NCI-H2171 treated with DMSO at 0.1 percent for 48 hours (cell line): ENCODE measurements at regions not wholly inside any gene's neighbourhood (a gene's known extent, or its start where the extent isn't known, plus 50 kb on each side); places are given as distances from the start of the nearest gene placed in this dataset.
A peak's percentile ranks its signal among the peaks of the same experiment; 100 is the strongest.
"Not testable (repeated sequence)": the region's sequence is repeated elsewhere in the genome, so short reads cannot be mapped to it uniquely, and the experiment has no call there.

Source experiments
- DNase-seq: peaks from one replicate; lab custom pipeline; 2025; lab: John Stamatoyannopoulos, UW

DNA sequence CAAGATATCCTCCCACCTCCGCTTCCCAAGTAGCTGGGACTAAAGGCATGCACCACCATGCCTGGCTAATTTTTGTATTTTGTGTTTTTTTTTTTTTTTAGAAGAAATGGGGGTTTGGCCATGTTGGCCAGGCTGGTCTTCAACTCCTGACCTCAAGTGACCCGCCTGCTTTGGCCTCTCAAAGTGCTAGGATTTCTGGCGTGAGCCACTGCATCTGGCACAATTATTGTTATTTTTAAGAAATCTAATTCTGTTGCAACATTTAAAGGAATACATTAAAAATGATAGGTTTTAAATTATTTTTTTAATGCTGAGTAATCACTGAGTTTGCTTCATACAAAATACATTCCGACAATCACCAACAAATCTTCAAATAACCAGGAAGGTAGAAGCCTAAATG, 178.1 kb upstream of the SEMA3E start:
- no peak for DNase-seq

DNA sequence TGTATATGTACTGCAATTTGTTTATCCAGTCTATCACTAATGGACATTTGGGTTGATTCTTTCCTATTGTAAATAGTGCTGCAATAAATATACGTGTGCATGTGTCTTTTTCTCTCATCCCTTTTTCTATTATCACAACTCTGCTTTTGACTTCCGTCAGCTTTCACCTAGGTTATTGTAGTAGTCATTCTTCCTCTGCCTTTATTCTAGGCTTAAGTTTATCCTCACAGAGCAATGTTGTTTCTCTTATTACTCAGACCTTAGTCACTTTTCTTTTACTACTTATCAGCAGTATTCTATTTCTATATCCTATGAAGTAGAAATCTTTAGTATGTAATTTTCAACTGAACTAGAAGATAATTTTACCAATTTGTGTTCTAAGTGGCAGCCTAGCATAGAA, 175.3 kb upstream of the SEMA3E start:
- DNase-seq = no peak

DNA sequence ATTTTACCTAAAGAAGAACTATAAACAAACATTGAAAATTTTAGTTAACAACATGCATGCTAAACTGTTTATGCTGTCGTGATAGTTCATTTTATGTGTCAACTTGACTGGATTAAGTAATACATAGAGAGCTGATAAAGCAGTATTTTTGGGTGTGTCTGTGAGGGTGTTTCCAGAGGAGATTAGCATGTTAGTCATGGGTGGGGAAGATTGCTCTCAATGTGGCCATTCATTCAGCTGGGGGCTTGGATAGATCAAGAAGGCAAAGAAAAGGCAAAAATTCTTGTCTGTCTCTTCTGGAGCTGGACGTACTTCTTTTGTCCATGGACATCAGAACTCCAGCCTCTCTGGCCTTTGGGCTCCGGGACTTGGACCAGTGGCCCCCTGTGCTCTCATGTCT, 172.9 kb upstream of the SEMA3E start:
- no peak for DNase-seq

DNA sequence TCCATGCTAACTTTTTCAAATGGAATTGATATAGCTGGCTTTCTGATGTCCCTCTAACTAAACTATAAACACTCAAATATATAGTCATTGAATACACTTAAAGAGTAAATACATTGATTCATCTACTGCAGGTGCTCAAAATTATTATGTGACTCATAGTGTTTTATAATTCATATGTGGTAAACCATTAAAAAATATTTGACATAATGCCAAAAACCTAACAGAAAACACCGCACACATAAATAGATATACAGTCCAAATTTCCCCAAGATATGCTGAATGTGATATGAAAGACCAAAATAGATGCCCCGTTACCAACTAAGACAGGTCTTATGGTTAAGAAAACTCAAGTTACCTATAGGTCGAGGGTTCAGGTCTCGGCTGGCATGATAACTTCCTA, 171.7 kb upstream of the SEMA3E start:
- DNase-seq = no peak

DNA sequence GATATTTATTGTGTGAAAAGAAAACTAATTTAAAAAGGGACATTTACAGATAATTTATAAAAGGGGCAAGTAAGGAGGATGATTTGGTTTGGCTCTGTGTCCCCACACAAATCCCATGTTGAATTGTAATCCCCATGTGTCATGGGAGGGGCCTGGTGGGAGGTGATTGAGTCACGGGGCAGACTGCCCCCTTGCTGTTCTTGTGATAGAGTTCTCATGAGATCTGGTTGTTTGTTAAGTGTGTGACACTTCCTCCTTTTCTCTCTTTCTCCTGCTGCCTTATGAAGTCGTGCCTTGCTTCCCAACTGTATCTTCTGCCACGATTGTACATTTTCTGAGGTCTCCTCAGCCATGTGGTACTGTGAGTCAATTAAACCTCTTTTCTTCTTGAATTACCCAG, 171.0 kb upstream of the SEMA3E start:
- no peak for DNase-seq

DNA sequence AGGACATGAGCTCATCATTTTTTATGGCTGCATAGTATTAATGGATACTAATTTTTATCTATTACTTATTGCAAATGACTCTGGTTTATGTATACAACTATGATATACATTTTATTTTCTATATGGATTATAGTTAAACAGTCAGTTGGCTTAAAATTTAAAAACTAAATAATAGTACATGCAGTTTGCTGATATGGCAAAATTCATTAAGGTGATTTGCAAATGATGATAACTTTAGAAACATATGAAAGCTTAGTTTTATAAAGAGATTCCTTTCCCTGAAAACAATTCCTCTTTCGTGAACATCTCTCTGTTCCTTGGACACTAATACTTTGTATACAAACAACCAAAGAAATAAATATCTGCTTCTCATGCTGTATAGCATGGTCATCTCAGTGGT, 165.5 kb upstream of the SEMA3E start:
- DNase-seq = no peak

DNA sequence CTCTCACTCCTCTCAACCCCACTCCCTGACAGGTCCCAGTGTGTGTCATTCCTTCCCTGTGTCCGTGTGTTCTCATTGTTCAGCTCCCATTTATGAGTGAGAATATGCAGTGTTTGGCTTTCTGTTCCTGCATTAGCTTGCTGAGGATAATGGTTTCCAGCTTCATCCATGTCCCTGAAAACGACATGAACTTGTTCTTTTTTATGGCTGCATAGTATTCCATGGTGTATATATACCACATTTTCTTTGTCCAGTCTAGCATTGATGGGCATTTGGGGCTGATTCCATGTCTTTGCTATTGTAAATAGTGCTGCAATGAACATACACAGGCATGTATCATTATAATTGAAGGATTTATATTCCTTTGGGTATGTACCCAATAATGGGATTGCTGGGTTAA, 163.6 kb upstream of the SEMA3E start:
- DNase-seq = not testable (repeated sequence)

DNA sequence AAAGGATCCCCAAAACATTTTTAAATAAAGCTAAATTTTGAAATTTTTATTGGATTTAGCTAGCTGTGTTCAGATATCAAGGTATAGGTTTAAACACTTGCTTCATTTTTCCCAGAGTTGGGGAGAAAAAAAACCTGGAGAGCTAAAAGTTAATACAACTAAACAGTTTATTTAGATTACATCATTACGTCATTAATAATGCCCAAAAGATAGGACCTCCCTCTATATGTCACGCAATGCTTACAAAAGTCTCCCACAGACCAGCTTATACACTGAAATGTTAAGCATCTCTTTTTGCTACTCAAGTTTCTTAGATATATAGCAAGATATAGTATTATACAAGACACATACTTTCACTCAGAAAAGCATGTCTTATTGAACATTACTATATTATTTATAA, 160.0 kb upstream of the SEMA3E start:
- DNase-seq = no peak

DNA sequence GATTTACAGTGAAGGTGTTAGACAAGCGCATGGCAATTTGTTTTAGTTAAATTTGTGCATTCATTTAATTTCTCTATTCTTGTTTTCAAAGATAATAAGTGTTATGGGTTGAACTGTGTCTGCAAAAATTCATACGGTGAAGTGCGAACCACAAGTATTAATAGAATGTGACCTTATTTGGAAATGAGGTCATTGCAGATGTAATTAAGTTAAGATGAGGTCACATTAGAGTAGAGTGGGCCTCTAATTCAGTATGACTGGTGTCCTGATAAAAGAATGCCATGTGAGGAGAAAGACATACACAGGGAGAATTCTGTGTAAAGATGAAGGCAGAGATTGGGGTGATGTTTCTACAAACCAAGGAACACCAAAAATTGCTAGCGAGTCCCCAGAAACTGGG, 158.8 kb upstream of the SEMA3E start:
- no peak for DNase-seq

DNA sequence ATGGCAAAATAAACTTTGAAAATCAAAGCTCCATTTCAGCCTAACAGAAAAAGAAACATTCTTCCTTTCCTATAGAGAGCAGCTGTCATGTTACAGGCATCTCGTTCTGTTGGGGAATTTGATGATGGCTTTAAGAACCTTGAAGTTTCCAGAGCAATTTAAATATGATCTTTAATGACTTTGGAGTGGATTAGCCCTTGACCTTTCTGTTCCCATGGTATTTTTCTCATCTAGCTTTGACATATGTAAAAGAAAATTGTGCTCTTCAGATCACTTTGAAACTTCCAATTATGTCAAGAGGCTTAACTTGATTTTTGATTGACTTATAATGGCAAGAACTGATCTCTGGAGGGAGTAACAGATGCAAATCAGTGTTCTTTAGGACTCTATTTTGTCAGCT, 157.6 kb upstream of the SEMA3E start:
- DNase-seq = no peak

DNA sequence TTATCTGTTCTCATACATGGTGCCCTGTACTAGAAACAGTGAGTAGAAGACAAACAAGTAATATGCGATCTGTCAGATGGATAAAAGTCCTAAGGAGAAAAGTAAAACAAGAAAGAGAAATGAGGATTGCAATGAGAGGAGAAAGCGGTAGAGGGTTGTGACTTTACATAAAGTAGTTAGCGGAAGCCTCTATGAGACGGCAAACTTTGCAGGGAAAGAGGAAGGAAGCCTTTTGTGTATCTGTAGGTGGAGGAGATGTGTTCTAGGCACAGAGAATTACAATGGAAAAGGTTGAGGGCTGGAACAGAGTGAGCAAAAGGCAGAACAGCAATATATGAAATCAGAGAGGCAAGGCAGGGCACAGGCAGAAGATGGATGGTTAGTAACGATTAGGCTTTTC, 150.4 kb upstream of the SEMA3E start:
- DNase-seq = no peak

DNA sequence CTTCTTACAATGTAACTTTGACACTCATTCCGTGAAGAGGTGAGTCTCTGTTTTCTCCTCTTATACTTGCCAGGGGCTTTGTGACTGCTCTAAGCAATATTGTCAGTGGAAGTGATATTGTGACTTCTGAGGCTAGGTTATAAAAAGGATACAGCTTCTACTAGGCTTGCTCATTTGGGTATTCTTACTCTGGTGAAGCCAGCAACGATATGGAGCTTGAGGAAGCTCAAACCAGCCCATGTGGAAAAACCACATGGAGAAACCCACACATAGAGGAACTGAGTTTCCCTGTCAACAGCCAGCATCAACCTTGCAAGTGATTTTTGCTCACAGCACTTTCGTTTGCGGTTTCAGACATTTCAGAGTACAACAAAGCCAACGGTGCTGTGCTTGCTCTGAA, 149.6 kb upstream of the SEMA3E start:
- no peak for DNase-seq

DNA sequence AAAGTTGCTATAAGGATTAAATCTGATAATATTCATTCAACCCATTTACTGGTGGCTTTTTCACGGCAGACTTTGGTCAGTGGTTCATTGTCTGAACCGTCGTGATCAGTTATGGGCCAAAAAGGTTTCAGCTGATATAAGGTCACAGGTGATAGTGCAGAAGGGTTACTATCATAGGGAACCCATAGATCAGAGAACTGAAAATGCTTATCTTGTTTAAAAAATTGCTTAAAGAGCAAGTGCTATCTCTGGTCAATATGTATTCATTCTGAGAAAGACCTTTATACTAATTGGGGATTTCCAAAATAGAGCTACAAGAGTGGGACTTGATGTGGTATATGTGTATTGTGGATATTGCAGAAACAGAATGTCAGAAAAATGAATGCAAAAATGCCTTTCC, 147.8 kb upstream of the SEMA3E start:
- DNase-seq = no peak

DNA sequence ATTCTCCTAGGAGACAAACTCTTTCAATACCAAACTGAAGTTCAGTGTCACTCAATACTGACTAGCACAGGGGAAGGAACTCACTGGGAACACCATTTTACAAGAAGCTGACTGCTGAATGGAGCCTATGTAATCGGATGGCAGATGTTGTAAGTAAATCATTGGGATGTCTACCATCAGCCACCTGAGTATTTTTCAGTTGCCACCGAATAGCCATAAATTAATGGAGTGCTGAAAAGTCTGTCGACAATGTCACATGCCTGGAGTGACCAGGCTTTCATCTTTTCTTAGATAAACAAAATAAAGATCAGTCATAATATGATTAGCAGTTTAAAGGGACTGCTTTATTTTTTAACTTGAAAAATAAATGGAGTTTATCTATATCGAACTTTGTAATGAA, 145.9 kb upstream of the SEMA3E start:
- DNase-seq = peak; percentile 22

DNA sequence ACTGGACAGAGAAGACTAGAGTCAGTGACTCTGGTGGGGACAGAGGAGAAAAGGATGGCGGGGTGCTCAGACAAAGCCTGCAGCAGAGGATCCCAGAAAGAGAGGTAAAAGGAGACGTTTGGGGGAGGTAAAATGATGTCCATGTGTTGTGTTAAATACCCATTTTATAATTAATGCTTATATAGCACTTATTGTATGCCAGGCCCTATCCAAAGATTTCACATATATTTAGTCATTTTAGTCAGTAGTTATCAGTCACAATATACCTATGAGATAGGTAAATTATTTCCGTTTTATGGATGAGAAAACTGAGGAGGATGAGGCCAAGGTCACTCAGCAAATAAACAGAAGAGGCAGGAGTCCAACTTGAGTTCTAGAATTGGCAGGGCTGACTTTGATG, 144.6 kb upstream of the SEMA3E start:
- no peak for DNase-seq

DNA sequence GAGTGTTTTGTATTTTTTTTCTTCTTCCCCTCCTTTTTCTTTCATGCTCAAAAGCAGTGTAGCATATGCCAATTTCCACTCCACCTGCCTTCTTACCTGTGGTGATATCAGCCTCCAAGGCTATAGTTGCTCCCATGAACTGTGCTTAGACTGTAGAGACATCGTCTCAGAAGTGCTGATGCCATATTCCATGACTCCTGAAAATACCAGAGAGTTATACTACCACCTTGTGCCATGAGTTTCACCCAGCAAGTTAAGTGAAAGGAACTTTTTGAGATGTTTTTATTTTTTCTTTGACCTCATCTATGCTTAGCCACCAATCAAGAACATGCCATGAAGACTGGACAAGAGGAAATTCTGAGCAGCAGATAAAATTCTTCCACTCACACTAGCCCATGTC, 142.8 kb upstream of the SEMA3E start:
- no peak for DNase-seq

DNA sequence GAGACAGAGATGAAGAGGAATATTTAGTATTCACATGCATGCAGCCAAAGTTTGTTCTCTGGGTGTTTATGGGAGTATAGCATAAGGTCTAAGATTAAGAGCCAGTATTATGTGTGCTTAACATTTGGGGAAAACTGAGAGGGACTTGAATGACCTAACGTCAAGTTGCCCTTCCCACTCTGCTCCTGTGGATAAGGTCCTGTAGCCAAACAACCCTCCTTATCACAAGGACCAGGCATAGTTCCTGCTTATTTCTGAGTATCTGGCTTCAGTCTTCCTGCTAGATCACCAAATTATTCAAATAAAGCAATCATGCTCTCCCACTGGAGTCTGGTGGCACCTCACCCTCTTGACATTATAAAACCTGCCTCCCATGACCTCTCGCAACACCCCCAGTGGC, 137.9 kb upstream of the SEMA3E start:
- DNase-seq = no peak

DNA sequence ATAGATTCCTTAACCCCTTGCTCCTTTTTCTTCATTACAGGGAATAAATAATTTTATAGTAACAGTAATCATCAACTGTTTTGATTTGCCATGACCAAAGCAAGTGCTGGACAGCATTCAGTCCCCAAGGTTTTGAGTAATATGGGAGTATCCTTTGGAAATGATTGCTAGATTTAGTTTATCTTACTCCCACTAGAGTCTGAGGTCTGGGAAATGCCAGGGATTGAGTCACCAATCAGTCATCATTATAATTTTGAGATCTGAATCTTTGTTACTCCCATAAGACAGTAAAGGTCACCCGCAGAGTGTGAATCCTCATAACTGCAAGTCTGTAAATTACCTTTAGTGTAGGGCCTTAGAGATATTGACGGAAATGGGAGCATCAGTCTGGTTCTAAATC, 133.7 kb upstream of the SEMA3E start:
- DNase-seq = no peak

DNA sequence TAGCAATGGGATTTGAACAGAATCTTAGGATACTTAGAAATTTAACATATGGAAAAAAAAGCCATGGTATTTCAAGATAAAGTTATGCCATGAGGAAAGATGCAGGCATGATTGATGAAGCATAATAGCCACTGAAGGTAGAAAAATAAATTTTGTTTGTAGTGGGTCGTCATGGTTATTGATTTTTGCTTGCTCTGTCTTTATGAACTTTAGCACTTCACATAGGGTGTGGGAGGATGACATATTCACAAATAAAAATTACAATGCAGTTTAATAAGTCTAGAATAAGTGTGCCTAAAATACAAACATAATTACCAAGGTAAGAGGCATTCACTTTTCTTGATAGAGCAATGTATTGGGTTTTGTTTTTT, 129.1 kb upstream of the SEMA3E start:
- no peak for DNase-seq

DNA sequence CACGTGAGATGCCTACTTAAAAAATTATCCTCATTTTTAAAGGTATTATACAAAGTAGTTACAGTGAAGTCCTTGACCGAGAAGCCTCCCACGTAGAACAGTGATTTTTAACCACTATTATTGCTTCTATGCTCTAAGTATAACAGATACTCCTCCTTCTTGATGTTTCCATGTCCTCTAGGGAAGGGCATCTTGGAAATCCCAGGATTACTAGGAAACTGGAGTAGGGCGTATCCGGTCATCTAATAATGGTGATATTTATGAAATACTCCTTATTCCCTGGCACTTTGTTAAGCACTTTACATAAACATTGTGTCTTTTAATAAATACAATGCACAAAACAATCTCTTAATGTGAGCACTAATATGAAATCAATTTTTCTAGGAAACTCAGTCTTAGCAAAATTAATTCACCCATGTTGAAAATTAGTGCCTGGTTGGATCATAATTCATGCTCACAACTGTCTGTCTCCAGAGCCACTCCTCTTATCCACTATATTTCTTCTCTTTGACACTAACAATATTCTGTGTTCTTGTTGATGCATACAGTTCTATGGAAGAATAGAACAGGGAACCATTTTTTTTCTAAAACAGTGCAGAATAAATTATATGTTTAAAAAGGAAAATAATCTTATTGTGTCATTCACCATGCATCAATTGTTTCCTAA, 128.6 kb upstream of the SEMA3E start:
- DNase-seq = no peak

DNA sequence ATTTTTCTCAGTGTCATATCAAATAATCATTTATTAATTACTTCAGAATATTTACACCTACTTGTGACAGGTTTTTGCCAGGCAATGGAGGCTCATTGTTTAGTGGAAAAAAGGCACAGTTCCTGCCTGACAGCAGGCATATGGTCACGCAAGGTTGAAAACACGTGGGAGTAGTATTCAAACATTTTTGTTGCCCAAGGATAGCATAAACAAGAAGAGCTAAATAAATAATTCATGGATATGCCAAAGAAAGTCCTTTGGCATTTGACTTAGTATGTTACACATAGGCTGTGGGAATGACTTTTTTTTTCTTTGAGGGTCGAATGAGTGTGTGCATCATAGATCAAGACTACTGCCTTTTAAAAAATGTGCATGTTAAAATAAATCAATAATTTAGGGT, 120.5 kb upstream of the SEMA3E start:
- no peak for DNase-seq

DNA sequence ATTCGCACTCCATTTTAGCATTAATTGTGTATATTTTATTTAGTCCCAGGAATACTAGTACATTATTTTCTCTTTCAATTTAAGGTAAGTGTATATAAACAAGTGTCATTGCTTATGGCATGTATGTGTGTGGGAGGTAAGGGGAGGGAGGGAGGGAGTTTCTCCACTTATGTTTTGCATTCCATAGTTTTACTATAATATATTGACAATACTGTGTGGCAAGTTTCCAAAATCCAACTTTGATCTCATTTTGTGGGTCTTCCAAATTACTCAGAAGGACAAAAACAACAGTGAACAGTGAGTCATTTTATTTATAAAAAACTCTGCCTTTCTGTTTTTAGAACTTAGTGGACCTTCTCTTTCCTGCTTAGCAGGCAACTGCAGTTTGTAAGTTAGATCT, 102.3 kb upstream of the SEMA3E start:
- DNase-seq = no peak

DNA sequence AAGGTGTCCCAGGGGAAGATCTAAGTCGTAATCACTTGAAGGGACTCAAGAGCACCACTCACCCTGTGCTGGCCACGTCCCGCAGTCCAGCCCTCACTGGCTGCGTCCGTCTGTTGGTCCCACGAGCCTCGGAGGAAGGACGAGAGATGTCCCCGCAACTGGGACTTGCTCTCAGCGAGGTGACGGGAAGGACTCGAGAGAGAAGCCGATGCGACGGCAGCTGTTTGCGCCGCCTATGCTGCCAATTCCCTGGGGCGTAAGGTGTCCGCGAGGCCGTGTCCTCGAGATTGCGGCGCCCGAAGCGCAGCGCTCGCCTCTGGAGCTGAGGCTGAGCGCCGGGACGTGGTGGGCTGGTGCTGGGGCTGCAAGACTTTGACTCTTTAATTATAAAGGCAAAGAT, 100.6 kb upstream of the SEMA3E start:
- no peak for DNase-seq

DNA sequence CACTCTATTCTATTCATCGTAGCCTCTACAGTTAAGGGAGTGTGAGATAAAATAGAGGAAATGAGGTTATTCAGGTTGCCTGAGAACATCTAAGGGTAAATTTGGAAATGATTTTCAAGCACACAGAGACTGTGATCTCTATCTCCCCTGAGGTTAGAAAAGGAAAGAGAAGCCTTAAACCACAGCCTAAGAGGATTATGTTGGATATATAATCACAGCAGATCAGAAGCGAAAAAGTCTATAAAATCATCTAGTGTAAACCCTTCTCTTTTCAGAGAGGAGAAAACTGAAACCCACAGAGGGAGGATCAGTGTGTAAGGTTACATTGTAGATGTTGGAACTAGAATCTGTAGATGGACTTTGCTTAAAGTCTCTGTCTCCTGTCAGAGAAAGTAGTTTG, 90.6 kb upstream of the SEMA3E start:
- DNase-seq = no peak

DNA sequence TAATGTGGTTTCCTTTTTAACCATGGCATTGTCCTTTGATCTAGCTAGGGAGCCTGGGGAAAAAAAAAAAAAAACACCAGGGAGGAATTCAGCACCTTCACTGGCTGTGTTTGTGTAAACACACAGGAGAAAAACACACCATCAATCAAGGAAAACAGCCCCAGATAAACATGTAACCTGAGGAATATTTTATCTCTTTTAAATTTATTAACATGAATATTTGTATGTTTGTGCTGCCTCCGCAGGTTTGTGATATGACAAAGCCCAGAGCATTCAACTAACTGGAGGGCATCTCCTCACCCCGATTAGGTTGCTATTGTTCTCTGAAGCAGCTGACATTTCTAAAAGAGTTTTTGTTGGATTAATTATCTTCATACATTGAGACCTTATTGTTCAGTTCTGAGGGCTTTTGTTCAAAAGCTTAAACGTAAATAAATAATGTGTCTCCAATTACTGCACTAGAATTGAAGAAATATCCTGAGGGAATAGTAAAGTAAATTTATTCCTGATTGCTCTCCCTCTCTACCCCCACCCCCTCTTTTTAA, 89.4 kb upstream of the SEMA3E start:
- DNase-seq = no peak
